HG02885 (cell line): ENCODE measurements at regions not wholly inside any gene's neighbourhood (a gene's known extent, or its start where the extent isn't known, plus 50 kb on each side); places are given as distances from the start of the nearest gene placed in this dataset.
"Not testable (repeated sequence)": the region's sequence is repeated elsewhere in the genome, so short reads cannot be mapped to it uniquely, and the experiment has no call there.

Experiments used
- ATAC-seq: cut with Tn5 transposase; IDR thresholded peaks from one replicate; pipeline ENCODE4 v1.9.1; 2021; ENCODE audit warnings: mild to moderate bottlenecking; ENCODE audit not compliant: unreplicated experiment, poor library complexity

- peak; percentile 40 for ATAC-seq
These were observed 134.7 kb upstream of the DMRT1 start for GRCh38 chr9:706606-707459.

- ATAC-seq, result no peak
These were observed 133.3 kb upstream of the DMRT1 start for GRCh38 chr9:708182-708550.

GRCh38 chr9:708551-709432 lies 132.7 kb upstream of the DMRT1 start:
- ATAC-seq, result no peak

DNA sequence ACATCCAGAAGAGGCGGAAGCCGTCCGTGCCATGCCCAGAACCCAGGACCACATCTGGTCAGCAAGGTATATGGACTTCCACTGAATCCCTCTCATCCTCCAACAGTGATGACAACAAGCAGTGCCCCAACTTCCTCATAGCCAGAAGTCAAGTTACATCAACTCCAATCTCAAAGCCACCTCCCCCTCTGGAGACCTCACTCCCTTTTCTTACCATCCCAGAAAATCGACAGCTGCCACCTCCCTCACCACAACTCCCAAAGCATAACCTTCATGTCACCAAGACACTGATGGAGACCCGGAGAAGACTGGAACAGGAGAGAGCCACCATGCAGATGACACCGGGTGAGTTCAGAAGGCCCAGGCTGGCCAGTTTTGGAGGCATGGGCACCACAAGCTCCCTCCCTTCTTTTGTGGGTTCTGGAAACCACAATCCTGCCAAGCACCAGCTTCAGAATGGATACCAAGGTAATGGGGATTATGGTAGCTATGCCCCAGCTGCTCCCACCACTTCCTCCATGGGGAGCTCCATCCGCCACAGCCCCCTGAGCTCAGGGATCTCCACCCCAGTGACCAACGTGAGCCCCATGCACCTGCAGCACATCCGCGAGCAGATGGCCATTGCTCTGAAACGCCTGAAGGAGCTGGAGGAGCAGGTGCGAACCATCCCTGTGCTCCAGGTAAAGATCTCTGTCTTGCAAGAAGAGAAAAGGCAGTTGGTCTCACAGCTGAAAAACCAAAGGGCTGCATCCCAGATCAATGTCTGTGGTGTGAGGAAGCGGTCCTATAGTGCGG lies 130.3 kb upstream of the DMRT1 start:
- ATAC-seq, result no peak

DNA sequence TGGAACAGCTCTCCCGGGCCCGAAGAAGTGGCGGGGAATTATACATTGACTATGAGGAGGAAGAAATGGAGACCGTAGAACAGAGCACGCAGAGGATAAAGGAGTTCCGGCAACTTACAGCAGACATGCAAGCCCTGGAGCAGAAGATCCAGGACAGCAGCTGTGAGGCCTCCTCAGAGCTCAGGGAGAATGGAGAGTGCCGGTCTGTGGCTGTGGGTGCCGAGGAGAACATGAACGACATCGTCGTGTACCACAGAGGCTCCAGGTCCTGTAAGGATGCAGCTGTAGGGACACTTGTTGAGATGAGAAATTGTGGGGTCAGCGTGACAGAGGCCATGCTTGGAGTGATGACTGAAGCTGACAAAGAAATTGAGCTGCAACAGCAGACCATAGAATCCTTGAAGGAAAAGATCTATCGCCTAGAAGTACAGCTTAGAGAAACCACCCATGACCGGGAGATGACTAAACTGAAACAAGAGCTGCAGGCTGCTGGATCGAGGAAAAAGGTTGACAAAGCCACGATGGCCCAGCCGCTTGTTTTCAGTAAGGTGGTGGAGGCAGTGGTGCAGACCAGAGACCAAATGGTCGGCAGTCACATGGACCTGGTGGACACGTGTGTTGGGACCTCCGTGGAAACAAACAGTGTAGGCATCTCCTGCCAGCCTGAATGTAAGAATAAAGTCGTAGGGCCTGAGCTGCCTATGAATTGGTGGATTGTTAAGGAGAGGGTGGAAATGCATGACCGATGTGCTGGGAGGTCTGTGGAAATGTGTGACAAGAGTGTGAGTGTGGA lies 129.5 kb upstream of the DMRT1 start:
- ATAC-seq, result no peak

DNA sequence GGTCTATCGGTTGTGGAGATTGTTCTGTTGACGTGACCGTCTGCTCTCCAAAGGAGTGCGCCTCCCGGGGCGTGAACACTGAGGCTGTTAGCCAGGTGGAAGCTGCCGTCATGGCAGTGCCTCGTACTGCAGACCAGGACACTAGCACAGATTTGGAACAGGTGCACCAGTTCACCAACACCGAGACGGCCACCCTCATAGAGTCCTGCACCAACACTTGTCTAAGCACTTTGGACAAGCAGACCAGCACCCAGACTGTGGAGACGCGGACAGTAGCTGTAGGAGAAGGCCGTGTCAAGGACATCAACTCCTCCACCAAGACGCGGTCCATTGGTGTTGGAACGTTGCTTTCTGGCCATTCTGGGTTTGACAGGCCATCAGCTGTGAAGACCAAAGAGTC lies 128.9 kb upstream of the DMRT1 start:
- no peak for ATAC-seq

- ATAC-seq, result no peak
These were observed 128.4 kb upstream of the DMRT1 start for GRCh38 chr9:713091-713490.

DNA sequence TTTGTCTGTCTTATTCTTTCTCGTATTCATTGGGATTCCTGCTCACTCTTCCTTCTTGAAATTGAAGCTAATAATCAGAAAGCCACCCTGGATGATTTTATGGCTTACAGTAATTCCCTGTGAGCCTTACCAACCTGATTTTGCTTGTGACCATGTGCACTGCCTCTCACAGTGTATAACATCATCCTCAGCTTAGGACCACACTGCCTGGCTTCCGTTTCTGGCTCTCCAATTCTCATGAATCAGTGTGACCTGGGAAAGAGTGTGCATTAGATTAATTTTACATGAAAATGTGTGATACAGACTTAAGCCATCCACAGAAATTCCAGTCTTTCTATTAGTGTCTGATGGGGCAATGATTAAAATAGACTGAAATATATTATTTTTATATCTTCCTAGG lies 126.8 kb upstream of the DMRT1 start:
- no peak for ATAC-seq

GRCh38 chr9:715300-715699 lies 126.2 kb upstream of the DMRT1 start:
- ATAC-seq, result no peak

DNA sequence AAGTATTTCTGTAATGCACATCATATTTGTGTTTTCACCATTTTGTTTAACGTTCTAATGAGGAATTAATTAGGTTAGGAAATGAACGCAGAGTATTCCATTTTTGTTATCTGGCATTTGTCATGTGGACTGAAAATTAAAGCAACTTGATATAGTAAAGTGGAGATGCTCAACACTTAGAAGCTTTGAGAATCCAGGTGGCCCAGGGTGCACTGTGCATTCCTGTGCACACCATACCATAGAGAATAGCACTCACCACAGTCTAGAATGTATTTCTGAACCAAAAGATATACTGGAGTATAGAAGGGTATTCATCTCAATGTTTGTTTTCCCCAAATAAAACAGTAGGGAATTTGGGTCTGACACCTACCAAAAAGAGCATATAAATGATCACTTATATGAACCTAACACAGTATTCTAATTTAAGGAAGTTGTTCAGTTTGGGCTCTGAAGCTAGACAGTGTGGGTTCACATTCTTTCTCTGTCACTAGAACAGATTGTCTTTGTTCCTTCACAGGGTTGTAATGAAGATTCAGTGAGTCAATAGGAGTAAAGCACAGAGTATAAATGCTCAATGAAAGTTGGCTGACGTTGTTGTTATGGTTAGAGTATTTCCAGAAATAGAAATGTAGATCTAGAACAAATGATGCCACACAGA lies 125.6 kb upstream of the DMRT1 start:
- no peak for ATAC-seq

DNA sequence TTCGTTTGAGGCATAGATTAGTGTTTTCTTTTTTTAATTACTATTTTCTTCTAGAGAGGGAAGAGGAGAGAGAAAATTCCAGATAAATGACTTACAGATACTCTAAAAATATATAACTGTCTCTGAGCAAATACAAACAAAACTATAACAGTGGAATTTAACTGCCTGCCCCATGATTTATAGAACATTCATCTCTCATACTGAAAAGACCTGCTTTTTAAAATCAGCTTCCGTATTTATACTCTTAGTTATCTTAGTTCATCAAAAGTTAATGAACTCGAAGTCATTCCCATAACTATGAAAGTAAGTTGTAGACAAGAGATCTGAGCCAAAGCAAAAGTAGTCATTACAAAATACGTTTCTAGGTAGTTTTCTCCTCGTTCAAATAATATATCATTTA lies 123.8 kb upstream of the DMRT1 start:
- ATAC-seq, result no peak

GRCh38 chr9:720239-720881 lies 121.1 kb upstream of the DMRT1 start:
- no peak for ATAC-seq

DNA sequence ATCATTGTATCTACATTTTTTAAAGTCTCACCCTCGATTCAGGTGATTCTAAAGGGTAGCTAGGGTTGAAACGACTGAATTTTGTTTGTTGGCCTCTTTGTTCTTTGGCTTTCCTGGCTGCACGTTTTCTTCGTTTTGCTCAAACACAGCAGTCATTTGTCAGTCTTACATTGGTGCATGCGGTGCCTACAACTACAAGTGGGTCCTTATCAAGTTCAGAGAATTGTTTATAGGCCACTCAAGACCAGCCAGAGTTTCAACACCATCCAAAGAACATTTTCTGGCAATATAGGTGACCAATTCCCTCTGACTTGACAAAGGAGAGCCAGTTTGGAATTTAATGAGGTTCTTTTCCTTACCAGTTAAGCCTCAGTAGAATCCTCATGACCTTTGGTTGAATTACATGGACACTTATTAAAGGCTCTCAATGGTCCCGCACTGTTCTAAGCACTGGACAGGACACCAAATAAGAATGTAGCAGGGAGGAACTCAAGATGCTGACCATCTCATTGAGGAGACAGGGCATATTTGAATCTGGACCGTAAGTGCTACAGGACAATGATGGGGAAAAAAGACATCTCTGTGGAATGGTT lies 119.0 kb upstream of the DMRT1 start:
- no peak for ATAC-seq

GRCh38 chr9:724461-724860 lies 117.0 kb upstream of the DMRT1 start:
- ATAC-seq, result not testable (repeated sequence)

DNA sequence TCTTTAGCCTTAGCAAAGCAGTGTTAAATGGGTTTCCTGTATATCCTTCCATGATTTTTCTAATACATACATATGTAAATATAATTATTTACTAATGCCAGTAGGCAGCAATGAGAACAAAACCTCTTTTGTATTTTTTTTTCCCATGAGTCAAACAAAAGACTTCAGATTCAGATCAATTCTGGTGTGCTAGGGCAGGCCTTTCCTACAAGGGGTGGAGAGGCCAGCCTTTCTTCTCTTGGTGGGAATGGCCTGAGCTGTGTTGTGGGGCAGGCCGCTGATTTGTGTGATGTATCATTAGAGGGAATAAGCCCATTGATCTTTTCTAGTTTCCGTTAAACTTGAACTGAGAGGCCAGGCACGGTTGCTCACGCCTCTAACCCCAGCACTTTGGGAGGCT lies 115.5 kb upstream of the DMRT1 start:
- ATAC-seq, result no peak

DNA sequence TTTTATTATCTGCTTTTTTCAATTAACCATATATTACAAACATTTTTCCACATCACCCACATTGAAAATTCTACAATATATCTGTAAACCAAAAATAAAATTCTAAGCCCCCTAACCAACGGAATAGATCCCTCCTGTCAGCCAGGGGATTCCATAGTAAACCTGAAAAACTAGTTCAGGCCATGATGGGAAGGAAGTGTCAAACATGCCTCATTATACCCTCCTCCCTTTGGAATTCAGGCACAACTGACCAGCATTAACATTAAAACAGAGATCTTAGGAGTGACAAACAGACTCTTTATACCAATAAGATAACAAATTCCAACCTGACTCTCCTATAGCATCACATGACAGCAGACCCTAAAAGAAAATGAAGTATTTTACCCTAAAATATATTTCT lies 113.7 kb upstream of the DMRT1 start:
- no peak for ATAC-seq

GRCh38 chr9:728535-728934 lies 113.0 kb upstream of the DMRT1 start:
- no peak for ATAC-seq

DNA sequence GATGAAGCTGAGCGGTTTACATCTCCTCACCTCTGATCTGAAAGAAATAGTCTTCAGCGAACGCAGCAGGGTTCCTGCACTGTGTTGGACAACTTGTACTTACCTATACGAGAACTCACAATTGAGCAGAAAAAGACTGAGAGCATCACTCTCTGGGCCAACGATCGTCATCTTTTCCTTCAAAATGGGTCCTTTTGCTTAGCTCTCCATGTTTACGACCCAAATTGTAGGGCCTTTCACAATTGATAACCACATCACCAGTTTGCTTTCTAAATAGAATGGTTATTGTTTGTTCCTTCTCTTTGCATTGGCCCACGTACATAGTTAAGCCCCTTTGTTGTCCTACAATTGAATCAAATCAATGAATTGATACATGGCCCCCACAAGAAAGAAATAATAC lies 110.0 kb upstream of the DMRT1 start:
- ATAC-seq, result no peak
